ENCODE measurements at regions not wholly inside any gene's neighbourhood (a gene's known extent, or its start where the extent isn't known, plus 50 kb on each side); places are given as distances from the start of the nearest gene placed in this dataset.

DNA sequence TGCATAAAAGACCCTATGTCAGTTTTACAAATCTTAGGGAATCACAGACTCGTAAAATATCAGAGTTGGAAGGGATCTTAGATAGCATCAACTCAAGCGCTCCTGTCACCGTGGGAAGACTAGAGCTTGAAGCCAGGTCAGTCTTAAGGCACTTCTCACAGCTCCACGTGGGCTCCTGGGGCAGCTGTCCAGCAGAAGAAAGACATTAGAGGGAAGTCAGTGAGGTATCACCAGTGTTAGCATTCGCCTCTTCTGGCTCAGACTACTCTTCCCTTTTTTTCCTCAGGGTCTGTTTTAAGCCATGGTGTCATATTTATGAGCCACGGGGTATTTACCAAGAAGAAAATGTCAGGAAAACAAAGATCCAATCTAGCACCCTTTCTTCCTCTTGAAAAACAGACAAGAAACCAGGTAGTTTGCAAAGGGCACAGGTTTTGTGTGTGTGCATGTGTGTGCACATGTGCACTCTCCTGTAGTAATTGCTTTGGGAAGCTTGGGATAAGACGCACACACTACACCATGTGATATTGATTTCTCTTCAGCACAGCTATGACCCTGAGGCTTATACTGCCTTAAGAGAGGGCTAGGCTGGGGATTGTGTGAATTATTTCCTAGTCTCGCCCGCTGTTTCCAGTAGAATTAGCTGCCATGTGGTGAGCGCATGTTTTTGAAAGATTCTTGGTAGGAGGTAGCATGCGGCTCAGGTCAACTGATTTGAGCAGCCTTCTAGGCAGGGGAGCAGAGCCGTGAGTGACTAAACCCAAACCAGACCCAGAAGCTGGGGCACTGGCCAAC lies 61.0 kb upstream of the ELAC2 start:
- no peak for DNase-seq

DNA sequence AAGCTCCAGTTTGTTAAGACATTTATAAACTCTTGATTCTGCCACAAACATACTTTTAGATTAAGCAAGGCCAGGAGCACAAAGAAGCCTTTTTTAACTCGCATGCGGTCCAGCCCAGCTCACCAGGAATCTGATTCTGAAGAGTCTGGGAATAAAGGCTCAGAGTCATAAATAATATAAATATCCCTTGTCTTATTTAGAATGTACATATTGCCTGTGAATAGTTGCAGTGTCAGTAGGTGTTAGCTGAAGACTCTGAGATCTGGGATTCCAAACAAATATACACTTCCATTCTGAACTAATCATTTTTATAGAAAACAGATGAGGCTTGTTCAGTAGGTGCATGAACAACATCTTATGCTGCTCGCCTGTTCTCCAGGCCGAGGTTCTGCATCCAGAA lies 59.1 kb upstream of the ELAC2 start:
- no peak for DNase-seq

DNA sequence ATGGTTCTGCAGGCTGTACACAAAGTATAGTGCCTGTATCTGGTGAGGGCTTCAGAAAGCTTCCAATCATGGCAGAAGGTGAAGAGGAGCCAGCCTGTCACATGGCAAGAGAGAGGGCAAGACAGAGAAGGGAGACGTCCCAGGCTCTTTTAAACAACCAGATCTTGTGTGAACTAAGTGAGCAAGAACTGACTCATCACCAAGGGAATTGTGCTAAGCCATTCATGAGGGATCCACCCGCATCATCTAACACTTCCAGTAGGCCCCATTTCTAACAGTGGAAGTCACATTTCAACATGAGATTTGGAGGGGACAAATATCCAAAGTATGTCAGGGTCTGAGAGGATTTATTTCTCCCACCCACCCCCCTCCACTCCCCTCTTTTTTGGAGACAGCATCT lies 56.2 kb upstream of the ELAC2 start:
- DNase-seq, result no peak

DNA sequence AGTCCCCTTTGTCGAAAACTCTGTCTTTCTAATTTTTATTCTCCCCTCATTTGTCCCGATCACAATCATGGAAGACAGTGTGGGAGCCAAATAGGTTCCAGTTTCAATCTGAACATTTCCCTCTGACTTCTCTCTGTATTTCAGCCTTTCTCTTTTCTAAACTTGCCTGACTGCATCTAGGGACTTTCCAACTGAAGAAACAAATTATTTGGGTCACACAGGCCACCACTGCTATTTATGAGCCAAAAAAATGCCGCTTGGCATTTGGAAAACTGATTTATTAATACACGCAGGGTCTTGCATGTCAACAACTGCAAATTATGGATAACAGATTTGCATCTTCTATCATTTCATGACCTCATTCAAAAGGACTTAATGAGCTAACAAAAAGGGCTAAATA lies 55.2 kb upstream of the ELAC2 start:
- DNase-seq, result no peak

DNA sequence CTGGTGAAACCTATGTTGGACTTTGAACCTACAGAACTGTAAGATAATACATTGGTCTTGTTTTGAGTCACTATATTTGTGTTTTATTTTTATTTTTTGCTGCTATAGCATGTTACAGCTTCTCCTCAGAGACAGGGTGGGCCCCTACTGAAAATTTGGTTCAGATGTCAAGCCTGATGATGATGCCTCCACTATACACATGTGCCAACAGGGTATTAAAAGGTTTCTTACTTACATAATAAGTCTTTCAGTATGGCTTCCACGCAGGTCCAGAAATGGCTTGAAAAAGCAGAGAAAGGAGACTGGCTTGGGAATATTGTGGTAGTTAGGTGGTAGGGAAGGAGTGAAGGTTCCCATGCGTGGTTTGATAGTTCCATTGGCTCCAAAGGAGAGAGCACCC lies 52.9 kb upstream of the ELAC2 start:
- no peak for DNase-seq

DNA sequence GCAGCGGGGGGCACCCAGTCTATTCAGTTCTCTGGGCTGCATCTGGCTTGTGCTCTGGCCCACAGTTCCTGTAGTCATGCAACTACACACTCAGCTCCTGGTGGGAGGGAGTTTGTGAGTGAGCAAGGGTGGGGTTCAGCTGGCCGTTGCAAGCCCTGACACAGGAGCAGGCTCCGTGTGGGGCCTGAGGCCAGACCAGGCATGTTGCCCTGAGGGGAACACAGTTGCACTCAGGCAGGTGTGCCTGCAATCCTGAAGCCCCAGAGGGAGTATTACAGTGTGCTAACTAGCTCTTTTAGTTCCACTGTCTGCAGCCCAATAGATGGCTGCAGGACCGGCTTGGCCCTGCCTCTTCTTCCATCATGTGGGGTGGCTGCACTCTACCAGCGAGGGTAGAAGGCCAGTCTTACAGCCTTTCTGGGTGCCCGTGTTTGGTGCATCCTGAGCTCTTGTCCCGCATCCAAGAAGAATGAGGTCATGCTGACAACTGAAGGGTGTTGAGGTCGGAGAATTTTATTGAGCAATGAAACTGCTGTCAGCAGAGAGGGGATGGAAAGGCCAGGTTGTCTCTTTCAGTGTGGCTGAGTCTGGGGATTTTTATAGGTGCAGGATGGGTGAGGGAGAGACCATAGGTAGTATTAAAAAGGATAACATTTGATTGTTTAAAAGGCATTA lies 49.9 kb upstream of the ELAC2 start:
- no peak for DNase-seq

All from AML-193 (cell line).